Sigmoid colon (tissue), 6 donors: ENCODE measurements at regions not wholly inside any gene's neighbourhood (a gene's known extent, or its start where the extent isn't known, plus 50 kb on each side); places are given as distances from the start of the nearest gene placed in this dataset.
"Not testable (repeated sequence)": the region's sequence is repeated elsewhere in the genome, so short reads cannot be mapped to it uniquely, and the experiment has no call there.

Experiments
- DNase-seq: peaks from one replicate; pipeline ENCODE4 v3.0.0-alpha.2; 2019
- H3K27ac ChIP-seq, 4 donors: fragments of 200-600 bp; sonication (generic); one replicate each; pipeline ENCODE4 v1.5.1; 2016 to 2019; ENCODE audit warnings: mild to moderate bottlenecking in 1 of 4
- H3K27me3 ChIP-seq, 3 donors: fragments of 200-600 bp; sonication (generic); one replicate each; pipeline ENCODE4 v1.5.1; 2019; ENCODE audit warnings: mild to moderate bottlenecking in 1 of 3
- H3K36me3 ChIP-seq, 4 donors: fragments of 200-600 bp; sonication (generic); one replicate each; pipeline ENCODE4 v1.5.1; 2016 to 2019
- H3K4me1 ChIP-seq, 4 donors: fragments of 200-600 bp; sonication (generic); one replicate each; pipeline ENCODE4 v1.5.1; 2017 to 2019
- H3K4me3 ChIP-seq, 4 donors: fragments of 200-600 bp; sonication (generic); one replicate each; pipeline ENCODE4 v1.5.1; 2017 to 2019; ENCODE audit warnings: mild to moderate bottlenecking in 2 of 4, moderate library complexity in 1 of 4
- H3K9me3 ChIP-seq, 4 donors: fragments of 200-600 bp in 3 of 4; sonication (generic) in 3 of 4; one replicate each; pipeline versions ENCODE4 v1.5.1 to v1.6.1; 2013 to 2019
- EP300 ChIP-seq, 4 donors: sonication (generic); formaldehyde crosslinking; IDR thresholded peaks; one replicate each; pipeline ENCODE4 v1.6.1; 2017; ENCODE audit warnings: antibody characterized with exemption in 4 of 4
- POLR2A ChIP-seq, 2 donors: fragments of 450-650 bp; IDR thresholded peaks; one replicate each; pipeline ENCODE4 v1.6.1; 2016; ENCODE audit warnings: antibody characterized with exemption in 2 of 2, mild to moderate bottlenecking in 2 of 2, moderate library complexity in 2 of 2
- POLR2AphosphoS5 ChIP-seq, 4 donors: sonication (generic); formaldehyde crosslinking; IDR thresholded peaks; one replicate each; pipeline ENCODE4 v1.6.1; 2017; ENCODE audit warnings: antibody characterized with exemption in 4 of 4
- WGBS, 2 donors: extraction: QIAGEN DNeasy Blood & Tissue Kit; methylation state at CpG; one replicate each; pipeline ENCODE4 v1.1.7; 2013; 5-methylcytosine and 5-hydroxymethylcytosine counted together
- intact Hi-C: fragments of 100-400 bp; cut with DNase I; formaldehyde crosslinking; loops from one replicate; pipeline ENCODE4 v1.15.1; 2023
- TF ChIP-seq, protein P1 (sequence below), 4 experiments: fragments of 450-650 bp in 3 of 4; fragments of 200-600 bp in 1 of 4; IDR thresholded peaks; one replicate each; pipeline ENCODE4 v1.5.1; 2016 to 2019; ENCODE audit warnings: antibody characterized with exemption in 4 of 4, mild to moderate bottlenecking in 3 of 4, moderate library complexity in 2 of 4
- donor health status: healthy with polysubstance abuse.
- donor health status: healthy.

DNA sequence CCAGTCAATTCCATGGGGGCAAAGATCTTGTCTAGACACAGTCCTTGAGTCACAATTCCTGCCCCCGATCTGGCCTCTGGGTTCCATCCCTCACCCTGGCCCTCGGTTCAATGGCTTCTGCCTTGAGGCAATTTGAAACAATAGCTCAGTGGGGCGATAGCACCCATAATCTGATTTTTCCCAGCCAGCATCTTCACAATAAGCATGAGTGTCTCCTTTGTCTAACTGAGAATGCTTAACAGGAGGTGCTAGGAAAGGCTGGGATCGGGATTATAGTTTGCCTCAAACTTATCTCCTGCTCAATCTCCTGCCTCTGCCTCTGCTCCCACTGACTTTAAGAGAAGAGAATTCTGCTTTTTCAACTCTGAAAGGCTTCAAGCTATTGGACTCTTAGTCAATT lies 293.9 kb upstream of the PROX1 start:
- intact Hi-C loops = no loop called here
- Histone ChIP-seq H3K9me3 (no peaks in the 10 kb centered on the region), H3K4me1 (no peaks in the 10 kb centered on the region), H3K4me3 (no peak overlapping the region), H3K36me3 (no peaks in the 10 kb centered on the region), H3K27ac (no peak overlapping the region), H3K27me3 (no peaks in the 10 kb centered on the region)
- no peak for DNase-seq
- TF ChIP-seq, protein P1, sequence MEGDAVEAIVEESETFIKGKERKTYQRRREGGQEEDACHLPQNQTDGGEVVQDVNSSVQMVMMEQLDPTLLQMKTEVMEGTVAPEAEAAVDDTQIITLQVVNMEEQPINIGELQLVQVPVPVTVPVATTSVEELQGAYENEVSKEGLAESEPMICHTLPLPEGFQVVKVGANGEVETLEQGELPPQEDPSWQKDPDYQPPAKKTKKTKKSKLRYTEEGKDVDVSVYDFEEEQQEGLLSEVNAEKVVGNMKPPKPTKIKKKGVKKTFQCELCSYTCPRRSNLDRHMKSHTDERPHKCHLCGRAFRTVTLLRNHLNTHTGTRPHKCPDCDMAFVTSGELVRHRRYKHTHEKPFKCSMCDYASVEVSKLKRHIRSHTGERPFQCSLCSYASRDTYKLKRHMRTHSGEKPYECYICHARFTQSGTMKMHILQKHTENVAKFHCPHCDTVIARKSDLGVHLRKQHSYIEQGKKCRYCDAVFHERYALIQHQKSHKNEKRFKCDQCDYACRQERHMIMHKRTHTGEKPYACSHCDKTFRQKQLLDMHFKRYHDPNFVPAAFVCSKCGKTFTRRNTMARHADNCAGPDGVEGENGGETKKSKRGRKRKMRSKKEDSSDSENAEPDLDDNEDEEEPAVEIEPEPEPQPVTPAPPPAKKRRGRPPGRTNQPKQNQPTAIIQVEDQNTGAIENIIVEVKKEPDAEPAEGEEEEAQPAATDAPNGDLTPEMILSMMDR (IDR thresholded peaks at IDR 0.05) = no peak
- TF ChIP-seq POLR2AphosphoS5 (IDR thresholded peaks at IDR 0.05) (no peak), POLR2A (IDR thresholded peaks at IDR 0.05) (no peak), EP300 (IDR thresholded peaks at IDR 0.05) (no peak)
- 79 to 81% methylated on average over 4 of the region's 4 CpGs for WGBS, 2 donors

DNA sequence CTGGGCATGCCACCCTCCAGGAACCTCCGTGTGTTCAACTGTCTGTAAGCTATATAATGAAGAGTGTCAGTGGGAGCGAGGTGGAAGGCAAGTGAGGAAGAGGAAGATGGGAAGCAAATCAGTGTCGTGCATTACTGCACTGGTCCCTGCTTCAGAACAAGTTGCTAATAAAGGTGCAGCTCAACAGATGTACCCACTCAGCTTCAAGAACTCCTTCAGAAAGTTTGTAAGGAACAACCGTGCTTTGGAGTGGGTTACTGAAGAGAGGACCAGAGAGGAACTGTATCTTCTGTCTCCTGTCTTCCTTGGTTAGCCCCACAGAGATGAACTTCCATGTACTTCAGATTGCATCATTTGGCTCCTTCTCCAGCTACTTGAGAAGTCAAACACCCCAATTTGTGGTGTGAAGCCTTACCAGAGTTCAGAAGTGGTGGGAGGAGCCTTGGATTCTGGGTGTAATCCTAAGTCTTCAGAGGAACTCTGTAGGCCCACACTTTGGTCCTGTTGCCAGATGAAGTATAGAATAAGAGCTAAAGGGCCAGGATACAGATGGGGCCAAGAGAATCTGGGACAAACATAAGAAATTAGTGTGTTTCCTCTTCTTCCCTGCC lies 290.5 kb upstream of the PROX1 start:
- no peak overlapping the region for H3K4me3 ChIP-seq
- no peak for DNase-seq
- no peaks in the 10 kb centered on the region for H3K27me3 ChIP-seq
- H3K4me1 ChIP-seq = no peaks in the 10 kb centered on the region
- WGBS, 2 donors = 88 to 94% methylated on average over 4 of the region's 4 CpGs
- no peaks in the 10 kb centered on the region for H3K9me3 ChIP-seq
- no peaks in the 10 kb centered on the region for H3K36me3 ChIP-seq
- intact Hi-C loops = no loop called here
- H3K27ac ChIP-seq = no peak overlapping the region
- TF ChIP-seq, protein P1 (IDR thresholded peaks at IDR 0.05) = no peak
- no peak for TF ChIP-seq EP300 (IDR thresholded peaks at IDR 0.05)
- TF ChIP-seq POLR2A (IDR thresholded peaks at IDR 0.05) = no peak
- TF ChIP-seq POLR2AphosphoS5 (IDR thresholded peaks at IDR 0.05) = no peak

DNA sequence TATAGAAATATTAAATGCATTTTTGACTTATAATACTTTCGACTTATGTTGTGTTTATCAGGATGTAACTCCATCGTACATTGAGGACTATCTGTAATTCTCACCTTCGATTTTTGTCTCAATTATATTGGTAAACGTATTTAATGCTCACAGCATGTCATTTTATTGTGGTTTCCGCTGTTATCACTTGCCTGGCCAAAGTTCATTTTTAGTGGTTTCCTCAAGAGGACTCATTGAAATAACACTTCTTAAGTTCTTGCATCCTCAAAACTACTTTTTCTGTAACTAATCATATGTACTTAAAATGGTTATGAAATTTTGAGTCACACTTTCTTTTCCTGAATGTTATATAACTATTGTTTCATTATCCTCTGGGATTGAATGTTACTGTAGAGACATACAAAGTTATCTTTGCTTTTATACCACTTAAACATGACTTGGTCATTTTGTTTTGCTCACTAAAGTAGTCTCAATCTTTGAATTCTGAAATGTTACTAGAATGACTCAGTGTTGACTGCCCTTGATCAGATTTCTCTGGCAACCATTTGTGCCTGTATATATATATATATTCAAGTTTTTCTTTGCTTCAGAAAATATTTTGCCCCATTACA lies 289.6 kb upstream of the PROX1 start:
- WGBS, 2 donors = 29 to 67% methylated on average over 5 of the region's 5 CpGs
- no peak for TF ChIP-seq POLR2A (IDR thresholded peaks at IDR 0.05)
- TF ChIP-seq, protein P1 (IDR thresholded peaks at IDR 0.05) = no peak
- no peak for TF ChIP-seq POLR2AphosphoS5 (IDR thresholded peaks at IDR 0.05)
- no peak for TF ChIP-seq EP300 (IDR thresholded peaks at IDR 0.05)

DNA sequence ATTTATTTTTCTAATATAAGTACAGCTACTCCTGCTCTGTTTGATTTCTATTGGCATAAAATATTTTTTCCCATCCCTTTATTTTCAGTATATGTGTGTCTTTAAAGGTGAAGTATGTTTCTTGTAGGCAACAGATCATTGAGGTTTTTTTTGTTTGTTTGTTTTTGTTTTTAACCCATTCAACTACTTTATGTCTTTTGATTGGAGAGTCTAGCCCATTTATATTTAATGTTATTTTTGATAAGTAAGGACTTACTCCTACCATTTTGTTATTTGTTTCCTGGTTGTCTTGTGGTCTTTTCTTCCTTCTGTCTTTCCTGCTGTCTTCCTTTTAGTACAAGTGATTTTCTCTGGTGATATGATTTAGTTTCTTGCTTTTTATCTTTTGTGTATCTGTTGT lies 285.1 kb upstream of the PROX1 start:
- Histone ChIP-seq H3K27me3 (no peaks in the 10 kb centered on the region), H3K27ac (no peak overlapping the region), H3K36me3 (no peaks in the 10 kb centered on the region), H3K9me3 (peaks cover 0 to 3% (median 0%) of the 10 kb centered on the region in 4 donors), H3K4me3 (no peak overlapping the region), H3K4me1 (no peaks in the 10 kb centered on the region)
- DNase-seq = no peak
- intact Hi-C loops = no loop called here
- TF ChIP-seq, protein P1 (IDR thresholded peaks at IDR 0.05) = no peak
- TF ChIP-seq EP300 (IDR thresholded peaks at IDR 0.05) (no peak), POLR2A (IDR thresholded peaks at IDR 0.05) (no peak), POLR2AphosphoS5 (IDR thresholded peaks at IDR 0.05) (no peak)

More for the DNA sequence above, 289.6 kb upstream of the PROX1 start:
- no peak overlapping the region for H3K27ac ChIP-seq
- intact Hi-C loops = no loop called here
- no peaks in the 10 kb centered on the region for H3K27me3 ChIP-seq
- H3K4me1 ChIP-seq = no peaks in the 10 kb centered on the region
- H3K36me3 ChIP-seq = no peaks in the 10 kb centered on the region
- H3K4me3 ChIP-seq = no peak overlapping the region
- H3K9me3 ChIP-seq = no peaks in the 10 kb centered on the region
- DNase-seq = no peak

DNA sequence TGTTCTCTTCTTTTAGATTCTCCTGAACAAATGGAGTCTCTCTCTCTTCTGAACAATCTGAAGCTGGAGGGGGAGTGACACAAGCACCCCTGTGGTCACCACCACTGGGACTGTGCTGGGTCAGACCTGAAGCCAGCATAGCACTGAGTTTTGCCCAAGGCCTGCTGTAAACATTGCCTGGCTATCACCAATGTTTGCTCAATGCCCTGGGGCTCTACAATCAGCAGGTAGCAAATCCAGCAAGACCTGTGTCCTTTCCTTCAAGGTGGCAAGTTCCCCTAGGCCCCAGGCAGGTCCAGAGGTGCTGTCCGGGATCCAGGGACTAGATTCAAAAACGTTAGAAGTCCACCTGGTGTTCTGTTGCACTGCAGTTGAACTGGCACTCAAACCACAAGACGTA lies 282.8 kb upstream of the PROX1 start:
- no peaks in the 10 kb centered on the region for H3K27me3 ChIP-seq
- intact Hi-C loops = no loop called here
- H3K27ac ChIP-seq = no peak overlapping the region
- WGBS, 2 donors = 81 to 83% methylated on average over 3 of the region's 3 CpGs
- no peaks in the 10 kb centered on the region for H3K4me1 ChIP-seq
- H3K36me3 ChIP-seq = no peaks in the 10 kb centered on the region
- TF ChIP-seq POLR2AphosphoS5 (IDR thresholded peaks at IDR 0.05) (no peak), EP300 (IDR thresholded peaks at IDR 0.05) (no peak), POLR2A (IDR thresholded peaks at IDR 0.05) (no peak)
- TF ChIP-seq, protein P1 (IDR thresholded peaks at IDR 0.05) = no peak
- H3K4me3 ChIP-seq = no peak overlapping the region
- H3K9me3 ChIP-seq = peaks cover 0 to 3% (median 0%) of the 10 kb centered on the region in 4 donors
- DNase-seq = no peak

DNA sequence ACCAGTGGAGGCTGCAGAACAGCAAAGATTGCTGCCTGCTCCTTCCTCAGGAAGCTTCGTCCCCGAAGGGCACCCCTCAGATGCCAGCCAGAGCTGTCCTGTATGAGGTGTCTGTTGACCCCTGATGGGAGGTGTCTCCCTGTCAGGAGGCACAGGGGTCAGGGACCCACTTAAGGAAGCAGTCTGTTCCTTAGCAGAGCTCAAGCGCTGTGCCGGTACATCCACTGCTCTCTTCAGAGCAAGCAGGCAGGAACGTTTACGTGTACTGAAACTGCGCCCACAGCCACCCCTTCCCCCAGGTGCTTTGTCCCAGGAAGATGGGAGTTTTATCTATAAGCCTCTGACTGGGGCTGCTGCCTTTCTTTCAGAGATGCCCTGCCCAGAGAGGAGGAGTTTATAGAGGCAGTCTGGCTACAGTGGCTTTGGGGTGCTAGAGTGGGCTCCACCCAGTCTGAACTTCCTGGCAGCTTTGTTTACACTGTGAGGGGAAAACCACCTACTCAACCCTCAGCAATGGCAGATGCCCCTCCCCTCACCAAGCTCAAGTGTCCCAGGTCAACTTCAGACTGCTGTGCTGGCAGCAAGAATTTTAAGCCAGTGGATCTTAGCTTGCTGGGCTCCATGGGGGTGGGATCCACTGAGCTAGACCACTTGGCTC lies 275.8 kb upstream of the PROX1 start:
- intact Hi-C loops, H3K27ac ChIP-seq, H3K36me3 ChIP-seq, DNase-seq, H3K9me3 ChIP-seq, H3K27me3 ChIP-seq, H3K4me3 ChIP-seq, H3K4me1 ChIP-seq: not testable (repeated sequence)
- WGBS, 2 donors = 84 to 86% methylated on average over 7 of the region's 7 CpGs
